Thymus (tissue), 11 donors: ENCODE measurements at regions not wholly inside any gene's neighbourhood (a gene's known extent, or its start where the extent isn't known, plus 50 kb on each side); places are given as distances from the start of the nearest gene placed in this dataset.

Source experiments
- DNase-seq, 9 donors: peaks; one replicate each; pipeline ENCODE4 v3.0.0-alpha.2; 2013; ENCODE audit warnings: low spot score in 9 of 9, low read depth in 6 of 9, missing footprints in 1 of 9
- H3K27ac ChIP-seq, 2 donors: one replicate each; pipeline ENCODE4 v1.5.1; 2013; ENCODE audit warnings: control low read depth in 1 of 2, low read depth in 1 of 2, low read length in 1 of 2, mild to moderate bottlenecking in 1 of 2, moderate library complexity in 1 of 2
- H3K27me3 ChIP-seq, 2 donors: one replicate each; pipeline ENCODE4 v1.5.1; 2013; ENCODE audit warnings: low read length in 1 of 2; ENCODE audit not compliant: control insufficient read depth in 2 of 2, insufficient read depth in 1 of 2
- H3K36me3 ChIP-seq, 2 donors: one replicate each; pipeline ENCODE4 v1.5.1; 2013; ENCODE audit warnings: low read length in 1 of 2, mild to moderate bottlenecking in 1 of 2, moderate library complexity in 1 of 2; ENCODE audit not compliant: control insufficient read depth in 2 of 2, insufficient read depth in 2 of 2
- H3K4me1 ChIP-seq, 2 donors: one replicate each; pipeline ENCODE4 v1.5.1; 2013; ENCODE audit warnings: low read length in 2 of 2; ENCODE audit not compliant: control insufficient read depth in 2 of 2, insufficient read depth in 2 of 2
- H3K4me3 ChIP-seq, 2 donors: one replicate each; pipeline ENCODE4 v1.5.1; 2013; ENCODE audit warnings: low read length in 2 of 2, control low read depth in 1 of 2, mild to moderate bottlenecking in 1 of 2
- H3K9me3 ChIP-seq, 2 donors: one replicate each; pipeline ENCODE4 v1.5.1; 2013; ENCODE audit warnings: low read length in 1 of 2, mild to moderate bottlenecking in 1 of 2; ENCODE audit not compliant: control insufficient read depth in 2 of 2, insufficient read depth in 1 of 2
- WGBS: extraction: QIAGEN DNeasy Blood & Tissue Kit; methylation state at CpG from one replicate; pipeline ENCODE4 v1.1.7; 2013; 5-methylcytosine and 5-hydroxymethylcytosine counted together
- donor health status: healthy.

DNA sequence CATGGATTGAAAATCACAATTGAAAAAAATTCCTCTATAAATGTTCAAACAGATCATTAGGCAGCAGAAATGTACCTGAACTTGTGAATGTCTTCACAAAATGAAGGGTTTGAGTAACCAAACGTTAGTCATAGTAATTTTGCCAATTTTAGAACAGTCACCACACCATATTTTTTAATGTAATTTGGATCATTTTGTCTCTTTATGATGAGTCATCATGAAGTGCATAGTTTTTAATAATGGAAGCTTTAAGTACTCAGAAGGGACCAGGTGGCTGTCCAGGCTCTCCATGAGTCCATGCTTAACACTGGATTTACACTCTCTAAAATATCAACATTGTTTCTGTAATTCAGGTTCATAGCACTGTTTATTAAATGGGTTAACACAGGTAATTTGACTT is 219.2 kb downstream of the ETV1 start:
- Histone ChIP-seq H3K4me1 (no peaks in the 10 kb centered on the region), H3K27me3 (no peaks in the 10 kb centered on the region)
- WGBS, result 71% methylated on average over 1 of the region's 1 CpG

DNA sequence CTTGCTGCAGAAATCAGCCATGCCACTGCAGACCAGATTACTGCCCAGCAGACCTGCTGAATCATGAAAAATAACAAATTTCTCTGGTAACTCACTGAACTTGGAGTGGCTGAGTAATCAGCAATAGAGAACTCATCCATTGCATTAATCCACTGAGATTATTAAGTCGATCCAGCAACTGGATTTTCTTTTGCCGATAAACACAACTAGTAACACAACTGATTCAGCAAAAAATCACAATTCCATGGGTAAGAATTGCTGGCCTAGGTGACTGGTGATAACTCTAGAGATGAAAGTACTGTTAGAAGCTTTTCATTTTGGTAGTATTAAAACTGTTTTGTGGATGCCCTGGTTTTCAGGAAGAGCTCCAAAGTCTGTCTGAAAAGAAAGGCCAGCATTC is 214.5 kb downstream of the ETV1 start:
- DNase-seq, result no peak
- H3K4me3 ChIP-seq, result no peak overlapping the region
- no peaks in the 10 kb centered on the region for H3K4me1 ChIP-seq
- H3K9me3 ChIP-seq, result no peaks in the 10 kb centered on the region
- WGBS, result over 99% methylated on average over 2 of the region's 2 CpGs
- no peaks in the 10 kb centered on the region for H3K27me3 ChIP-seq
- no peak overlapping the region for H3K27ac ChIP-seq
- H3K36me3 ChIP-seq, result no peaks in the 10 kb centered on the region

More for the DNA sequence above, 219.2 kb downstream of the ETV1 start:
- no peak for DNase-seq
- no peak overlapping the region for H3K27ac ChIP-seq
- H3K9me3 ChIP-seq, result no peaks in the 10 kb centered on the region
- H3K36me3 ChIP-seq, result no peaks in the 10 kb centered on the region
- H3K4me3 ChIP-seq, result no peak overlapping the region

DNA sequence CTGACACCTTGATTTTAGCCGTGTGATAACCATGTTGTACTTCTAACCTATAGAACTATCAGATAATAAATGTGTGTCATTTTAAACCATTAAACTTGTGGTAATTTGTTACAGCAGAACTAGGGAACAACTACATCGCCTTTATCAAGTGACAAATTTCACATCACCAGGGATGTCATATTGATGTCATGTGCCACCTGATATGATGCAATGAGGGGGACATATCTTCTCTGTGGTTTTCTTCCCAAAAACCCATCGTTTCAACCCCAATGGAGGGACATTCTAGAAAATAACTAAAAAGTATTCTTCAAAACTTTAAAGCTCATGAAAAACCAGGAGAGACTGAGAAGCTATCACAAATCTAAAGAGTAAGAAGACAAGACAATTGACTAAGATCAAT is 212.2 kb downstream of the ETV1 start:
- H3K4me1 ChIP-seq, result no peaks in the 10 kb centered on the region
- no peak overlapping the region for H3K4me3 ChIP-seq
- no peaks in the 10 kb centered on the region for H3K36me3 ChIP-seq
- no peak overlapping the region for H3K27ac ChIP-seq
- WGBS, result 93% methylated on average over 3 of the region's 3 CpGs
- no peak for DNase-seq
- no peaks in the 10 kb centered on the region for H3K9me3 ChIP-seq
- H3K27me3 ChIP-seq, result no peaks in the 10 kb centered on the region

GRCh38 chr7:13778967-13779366 is 210.5 kb downstream of the ETV1 start:
- H3K27me3 ChIP-seq, result no peaks in the 10 kb centered on the region
- H3K4me3 ChIP-seq, result no peak overlapping the region
- no peaks in the 10 kb centered on the region for H3K4me1 ChIP-seq
- 96% methylated on average over 2 of the region's 2 CpGs for WGBS
- no peaks in the 10 kb centered on the region for H3K9me3 ChIP-seq
- no peak overlapping the region for H3K27ac ChIP-seq
- no peak for DNase-seq
- no peaks in the 10 kb centered on the region for H3K36me3 ChIP-seq

GRCh38 chr7:13790611-13791010 is 198.9 kb downstream of the ETV1 start:
- H3K4me1 ChIP-seq, result no peaks in the 10 kb centered on the region
- H3K27me3 ChIP-seq, result no peaks in the 10 kb centered on the region
- H3K4me3 ChIP-seq, result no peak overlapping the region
- 93% methylated on average over 5 of the region's 5 CpGs for WGBS
- H3K27ac ChIP-seq, result no peak overlapping the region
- DNase-seq, result no peak
- H3K36me3 ChIP-seq, result no peaks in the 10 kb centered on the region
- H3K9me3 ChIP-seq, result no peaks in the 10 kb centered on the region

DNA sequence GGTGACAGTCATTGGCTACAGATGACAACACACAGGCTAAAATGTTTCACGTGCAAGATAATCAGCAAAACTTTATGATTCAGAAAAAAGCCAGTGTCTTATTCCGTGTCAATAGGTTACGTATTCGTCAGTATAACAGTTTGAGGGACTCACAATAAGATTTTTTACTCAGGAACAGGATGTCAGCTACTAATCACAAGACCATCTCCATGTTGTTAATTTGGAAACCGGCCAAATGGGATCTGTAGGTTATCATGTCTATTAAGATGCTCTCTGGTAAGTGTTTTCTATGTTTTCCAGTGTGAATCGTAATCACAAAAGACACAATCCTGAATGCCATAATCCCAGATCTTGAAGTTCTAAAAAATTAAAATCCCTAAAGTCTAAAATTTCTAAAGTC is 197.3 kb downstream of the ETV1 start:
- DNase-seq, result no peak
- no peaks in the 10 kb centered on the region for H3K27me3 ChIP-seq
- H3K4me3 ChIP-seq, result no peak overlapping the region
- no peaks in the 10 kb centered on the region for H3K36me3 ChIP-seq
- WGBS, result 90% methylated on average over 6 of the region's 6 CpGs
- no peak overlapping the region for H3K27ac ChIP-seq
- H3K9me3 ChIP-seq, result no peaks in the 10 kb centered on the region
- H3K4me1 ChIP-seq, result no peaks in the 10 kb centered on the region

DNA sequence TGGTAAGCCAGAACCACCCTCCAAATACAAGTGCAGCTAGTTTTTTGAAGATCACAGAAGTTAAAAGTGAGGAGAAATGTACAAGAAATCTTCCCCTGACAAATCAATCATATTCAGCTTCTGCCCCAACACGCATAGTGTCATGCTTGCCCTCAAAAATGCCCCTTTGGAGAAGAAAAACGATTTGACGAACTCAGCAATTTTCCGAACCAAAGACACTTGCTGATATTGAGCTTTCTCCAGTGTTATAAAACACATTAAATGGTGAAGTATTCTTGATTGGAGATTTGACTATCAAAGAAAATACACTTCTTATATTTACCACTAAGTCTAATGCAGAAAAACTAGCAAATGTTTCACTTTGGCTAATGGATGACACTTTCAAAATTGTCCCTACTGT is 195.5 kb downstream of the ETV1 start:
- DNase-seq, result no peak
- WGBS, result 96% methylated on average over 4 of the region's 4 CpGs
- Histone ChIP-seq H3K27ac (no peak overlapping the region), H3K9me3 (no peaks in the 10 kb centered on the region), H3K27me3 (no peaks in the 10 kb centered on the region), H3K4me3 (no peak overlapping the region), H3K36me3 (no peaks in the 10 kb centered on the region), H3K4me1 (no peaks in the 10 kb centered on the region)

GRCh38 chr7:13794581-13794980 is 194.9 kb downstream of the ETV1 start:
- WGBS, result 94% methylated on average over 2 of the region's 2 CpGs
- H3K4me1 ChIP-seq, result no peaks in the 10 kb centered on the region

DNA sequence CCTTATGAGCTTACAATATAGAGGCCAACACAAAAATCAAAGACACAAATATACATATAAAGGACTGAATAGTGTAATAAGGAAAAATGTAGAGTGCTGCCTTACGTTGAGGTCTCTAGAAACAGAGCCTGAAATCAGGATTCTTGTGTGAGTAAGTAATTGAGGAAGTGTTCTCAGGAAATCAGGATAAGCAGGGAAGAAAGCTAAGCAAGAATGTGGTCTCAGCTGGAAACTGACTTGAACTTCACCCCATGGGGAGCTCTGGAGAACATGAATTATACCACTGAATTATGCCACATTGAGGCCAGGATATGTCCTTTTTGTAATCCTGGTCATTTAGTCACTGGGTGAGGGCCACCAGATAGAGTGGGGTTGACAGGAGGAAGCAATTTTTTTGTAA is 191.9 kb downstream of the ETV1 start:
- Histone ChIP-seq H3K4me1 (no peaks in the 10 kb centered on the region), H3K27me3 (no peaks in the 10 kb centered on the region), H3K4me3 (no peak overlapping the region), H3K27ac (no peak overlapping the region), H3K9me3 (no peaks in the 10 kb centered on the region), H3K36me3 (no peaks in the 10 kb centered on the region)
- DNase-seq, result no peak
- 91% methylated on average over 1 of the region's 1 CpG for WGBS

More at GRCh38 chr7:13794581-13794980, 194.9 kb downstream of the ETV1 start:
- Histone ChIP-seq H3K4me3 (no peak overlapping the region), H3K36me3 (no peaks in the 10 kb centered on the region), H3K27ac (no peak overlapping the region), H3K9me3 (no peaks in the 10 kb centered on the region), H3K27me3 (no peaks in the 10 kb centered on the region)
- DNase-seq, result no peak
